ENCODE measurements at regions not wholly inside any gene's neighbourhood (a gene's known extent, or its start where the extent isn't known, plus 50 kb on each side); places are given as distances from the start of the nearest gene placed in this dataset.

DNA sequence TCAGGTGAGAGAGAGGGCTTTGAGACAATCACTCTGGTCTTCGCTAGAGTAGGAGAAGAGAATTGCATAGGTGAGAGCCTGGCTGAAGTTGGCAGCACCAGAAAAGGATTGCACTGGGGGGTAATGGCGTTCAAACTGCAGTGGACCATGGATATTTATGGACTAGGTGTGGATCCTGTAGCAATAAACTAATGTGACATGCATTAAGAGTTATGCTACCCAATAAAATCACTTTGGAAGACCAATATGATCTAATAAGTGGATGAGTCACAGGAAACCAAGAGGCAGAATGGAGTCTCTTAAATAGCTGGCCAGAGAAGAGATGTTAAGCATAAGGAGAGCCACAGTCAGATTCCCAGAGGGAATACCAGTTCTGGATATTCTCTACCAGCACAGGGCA, 259.8 kb downstream of the FBXO8 start:
- Histone ChIP-seq H3K79me1 (ENCODE audit: low read depth, low read length) (no peaks in the 10 kb centered on the region), H3K56ac (replicated peaks; ENCODE audit: insufficient read length, low read depth, low read length) (no peak overlapping the region), H2BK120ac (replicated peaks; ENCODE audit: low read depth, low read length) (no peak overlapping the region), H2BK5ac (ENCODE audit: low read depth, low read length) (no peak overlapping the region), H3K18ac (ENCODE audit: extremely low read depth, low read length) (no peak overlapping the region), H4K5ac (ENCODE audit: insufficient read length, low read depth, low read length) (no peak overlapping the region), H3K23ac (ENCODE audit: insufficient read length) (no peak overlapping the region), H2AFZ (ENCODE audit: low read length) (no peak overlapping the region), H2BK15ac (ENCODE audit: low read length) (no peak overlapping the region), H3K4ac (replicated peaks; ENCODE audit: insufficient read length, low read depth, low read length) (no peak overlapping the region), H3K4me3 (ENCODE audit: extremely low read depth in 1 of 4, insufficient read depth in 2 of 4, low read depth in 3 of 4, low read length in 4 of 4) (no peak overlapping the region), H3K9me3 (ENCODE audit: insufficient read depth in 2 of 2, low read depth in 1 of 2, low read length in 1 of 2) (no peaks in the 10 kb centered on the region), H3K36me3 (ENCODE audit: control insufficient read depth in 2 of 4, insufficient read depth in 4 of 4, low read length in 3 of 4) (no peaks in the 10 kb centered on the region), H3K23me2 (ENCODE audit: low read depth, low read length) (no peaks in the 10 kb centered on the region), H3K4me2 (ENCODE audit: insufficient read depth in 1 of 2, low read depth in 2 of 2, low read length in 2 of 2) (no peak overlapping the region), H3K27me3 (replicated peaks in 1 of 4; ENCODE audit: control insufficient read depth in 3 of 4, extremely low read depth in 1 of 4, insufficient read depth in 3 of 4, low read length in 3 of 4) (no peaks in the 10 kb centered on the region), H4K20me1 (replicated peaks in 1 of 2; ENCODE audit: control insufficient read depth in 1 of 2, insufficient read depth in 2 of 2, low read length in 2 of 2) (no peaks in the 10 kb centered on the region), H2AK5ac (ENCODE audit: low read depth, low read length) (no peak overlapping the region), H3K4me1 (replicated peaks in 1 of 4; ENCODE audit: control insufficient read depth in 3 of 4, insufficient read depth in 4 of 4, low read length in 3 of 4) (no peaks in the 10 kb centered on the region), H4K91ac (replicated peaks; ENCODE audit: insufficient read length, low read length) (no peak overlapping the region), H3K9ac (replicated peaks in 1 of 4; ENCODE audit: extremely low read depth in 1 of 4, low read depth in 3 of 4, low read length in 3 of 4) (no peak overlapping the region), H3K27ac (ENCODE audit: low read depth, low read length) (no peak overlapping the region), H2BK20ac (ENCODE audit: low read length) (no peak overlapping the region), H3K79me2 (ENCODE audit: control insufficient read depth in 1 of 2, insufficient read depth in 2 of 2, low read length in 2 of 2) (no peaks in the 10 kb centered on the region), H2BK12ac (ENCODE audit: low read depth, low read length) (no peak overlapping the region), H4K8ac (ENCODE audit: extremely low read depth, insufficient read depth, low read length) (no peak overlapping the region), H3K14ac (ENCODE audit: insufficient read length) (no peak overlapping the region)
- ChIA-PET CTCF (ENCODE audit: partially characterized antibody) (no interaction called here), POLR2A (ENCODE audit: partially characterized antibody) (no interaction called here)
- whole genome bisulfite sequencing, 2 experiments (ENCODE audit: extremely low coverage in 1 of 2, insufficient coverage in 1 of 2, insufficient read length in 1 of 2, insufficient replicate concordance in 2 of 2, low coverage in 1 of 2, low lambda C conversion rate in 2 of 2, missing lambda C conversion rate in 1 of 2), result 85% methylated on average over 2 of the region's 2 CpGs; no CpG with 5 or more reads in 1 of the 2 experiments
- DNase-seq (ENCODE audit: low read depth in 1 of 2, low spot score in 2 of 2), result no peak
- FAIRE-seq, result no peak
- no peak for TF ChIP-seq SUZ12 (IDR thresholded peaks at IDR 0.05; ENCODE audit: low read length)
- TF ChIP-seq CEBPB (IDR thresholded peaks at IDR 0.05; ENCODE audit: low read depth, low read length), result no peak
- no peak for TF ChIP-seq BACH1 (IDR thresholded peaks at IDR 0.05; ENCODE audit: low read length)
- TF ChIP-seq NANOG (IDR thresholded peaks at IDR 0.05; ENCODE audit: insufficient read depth, low read depth, low read length, poor library complexity, severe bottlenecking), result no peak
- TF ChIP-seq KDM4A (IDR thresholded peaks at IDR 0.05; ENCODE audit: low read depth, low read length, severe bottlenecking), result no peak
- TF ChIP-seq EZH2 (IDR thresholded peaks at IDR 0.05; ENCODE audit: low read depth, low read length, severe bottlenecking), result no peak
- TF ChIP-seq RBBP5 (IDR thresholded peaks at IDR 0.05; ENCODE audit: borderline replicate concordance, low read depth, low read length), result no peak
- no peak for TF ChIP-seq KDM5A (IDR thresholded peaks at IDR 0.05; ENCODE audit: low read length)
- TF ChIP-seq BRCA1 (IDR thresholded peaks at IDR 0.05; ENCODE audit: low read depth, low read length), result no peak
